OCI-LY1 (cell line): ENCODE measurements at regions not wholly inside any gene's neighbourhood (a gene's known extent, or its start where the extent isn't known, plus 50 kb on each side); places are given as distances from the start of the nearest gene placed in this dataset.

Source experiments
- H2AFZ ChIP-seq: fragments of 200-600 bp; sonication (generic), shearing (Covaris generic); 2 replicates; pipeline ENCODE4 v1.6.0; 2014; ENCODE audit warnings: antibody characterized with exemption, mild to moderate bottlenecking, low read length
- H3F3A ChIP-seq: fragments of 200-600 bp; sonication (generic), shearing (Covaris generic); 2 replicates; pipeline ENCODE4 v1.6.0; 2014; ENCODE audit warnings: mild to moderate bottlenecking, antibody characterized with exemption, low read length, moderate library complexity; ENCODE audit not compliant: insufficient read depth
- H3K27ac ChIP-seq: fragments of 200-600 bp; sonication (generic); 2 replicates; pipeline ENCODE4 v1.5.1; 2014; ENCODE audit warnings: low read length, mixed run types, mild to moderate bottlenecking, low read depth; ENCODE audit not compliant: poor library complexity, severe bottlenecking
- H3K27me3 ChIP-seq: fragments of 200-600 bp; sonication (generic); 2 replicates; pipeline ENCODE4 v1.6.0; 2014; ENCODE audit warnings: antibody characterized with exemption, mild to moderate bottlenecking, low read length, moderate library complexity; ENCODE audit not compliant: insufficient read depth
- H3K36me3 ChIP-seq: fragments of 200-600 bp; sonication (generic); 2 replicates; pipeline ENCODE4 v1.6.1; 2014; ENCODE audit warnings: mild to moderate bottlenecking, antibody characterized with exemption, low read length, moderate library complexity, mixed read lengths; ENCODE audit not compliant: insufficient read depth
- H3K4me1 ChIP-seq: fragments of 200-600 bp; sonication (generic); 2 replicates; pipeline ENCODE4 v1.5.1; 2014; ENCODE audit warnings: mild to moderate bottlenecking, low read length, moderate library complexity; ENCODE audit not compliant: insufficient read depth, severe bottlenecking
- H3K4me2 ChIP-seq: fragments of 200-600 bp; sonication (generic), shearing (Covaris generic); 2 replicates; pipeline ENCODE4 v1.6.1; 2014; ENCODE audit warnings: low read length
- H3K4me3 ChIP-seq: fragments of 200-600 bp; sonication (generic); 2 replicates; pipeline ENCODE4 v1.5.1; 2014; ENCODE audit warnings: low read length, low read depth, mild to moderate bottlenecking, mixed read lengths; ENCODE audit not compliant: poor library complexity, severe bottlenecking
- H3K79me2 ChIP-seq: fragments of 200-600 bp; shearing (Covaris generic); 2 replicates; pipeline ENCODE4 v1.6.1; 2016; ENCODE audit warnings: mixed run types, low read length, mixed read lengths; ENCODE audit not compliant: insufficient read depth
- H3K9ac ChIP-seq: fragments of 200-600 bp; sonication (generic), shearing (Covaris generic); 2 replicates; pipeline ENCODE4 v1.6.1; 2014; ENCODE audit warnings: mild to moderate bottlenecking, low read length, mixed read lengths
- H3K9me2 ChIP-seq: fragments of 200-600 bp; sonication (generic), shearing (Covaris generic); 2 replicates; pipeline ENCODE4 v1.6.1; 2014; ENCODE audit warnings: low read depth, mild to moderate bottlenecking, low read length, mixed read lengths
- H3K9me3 ChIP-seq: fragments of 200-600 bp; shearing (Covaris generic); 2 replicates; pipeline ENCODE4 v1.6.1; 2014; ENCODE audit warnings: low read length, mixed read lengths
- H4K20me1 ChIP-seq: fragments of 200-600 bp; sonication (generic), shearing (Covaris generic); 2 replicates; pipeline ENCODE4 v1.6.0; 2016; ENCODE audit warnings: mild to moderate bottlenecking, low read length; ENCODE audit not compliant: insufficient read depth
- CTCF ChIP-seq: fragments of 200-600 bp; sonication (generic), shearing (Covaris generic); IDR thresholded peaks from 2 replicates; pipeline ENCODE4 v1.5.1; 2017; ENCODE audit warnings: mild to moderate bottlenecking, antibody characterized with exemption, low read length, moderate library complexity, mixed read lengths
- EZH2 ChIP-seq: fragments of 200-600 bp; sonication (generic), shearing (Covaris generic); IDR thresholded peaks from 2 replicates; pipeline ENCODE4 v1.8.0; 2017; ENCODE audit warnings: borderline replicate concordance, mixed run types, mild to moderate bottlenecking, antibody characterized with exemption, low read length, moderate library complexity, mixed read lengths

GRCh38 chr16:22705799-22706198 lies 108.2 kb upstream of the HS3ST2 start:
- Histone ChIP-seq H3K4me3 (no peak overlapping the region), H3K9me3 (no peaks in the 10 kb centered on the region), H3K4me1 (no peaks in the 10 kb centered on the region), H3K79me2 (no peaks in the 10 kb centered on the region), H3K9me2 (no peaks in the 10 kb centered on the region), H3K36me3 (no peaks in the 10 kb centered on the region), H4K20me1 (no peaks in the 10 kb centered on the region), H3F3A (no peaks in the 10 kb centered on the region), H3K27ac (no peak overlapping the region), H3K27me3 (no peaks in the 10 kb centered on the region), H3K9ac (no peak overlapping the region), H3K4me2 (no peak overlapping the region), H2AFZ (no peak overlapping the region)
- TF ChIP-seq CTCF (no peak), EZH2 (no peak)

GRCh38 chr16:22710326-22710725 lies 103.6 kb upstream of the HS3ST2 start:
- no peaks in the 10 kb centered on the region for H3K4me1 ChIP-seq
- H4K20me1 ChIP-seq = no peaks in the 10 kb centered on the region
- H3K79me2 ChIP-seq = no peaks in the 10 kb centered on the region
- no peak overlapping the region for H2AFZ ChIP-seq
- H3K9me2 ChIP-seq = no peaks in the 10 kb centered on the region
- no peak overlapping the region for H3K9ac ChIP-seq
- H3K9me3 ChIP-seq = 0 out of 2 replicates have a peak, but pooled peaks cover 6% of the 10 kb centered on the region
- H3K4me2 ChIP-seq = no peak overlapping the region
- no peak overlapping the region for H3K27ac ChIP-seq
- no peak overlapping the region for H3K4me3 ChIP-seq
- TF ChIP-seq EZH2 = no peak
- TF ChIP-seq CTCF = no peak
- no peaks in the 10 kb centered on the region for H3F3A ChIP-seq
- no peaks in the 10 kb centered on the region for H3K27me3 ChIP-seq
- H3K36me3 ChIP-seq = no peaks in the 10 kb centered on the region; the same call in 1 of the 2 replicates

- TF ChIP-seq CTCF (no peak), EZH2 (no peak)
- no peak overlapping the region for H3K27ac ChIP-seq
- H3F3A ChIP-seq = no peaks in the 10 kb centered on the region
- H3K4me2 ChIP-seq = no peak overlapping the region
- no peaks in the 10 kb centered on the region; the same call in 1 of the 2 replicates for H3K36me3 ChIP-seq
- H3K4me3 ChIP-seq = no peak overlapping the region
- no peaks in the 10 kb centered on the region for H3K79me2 ChIP-seq
- H3K9me2 ChIP-seq = no peaks in the 10 kb centered on the region
- no peak overlapping the region for H2AFZ ChIP-seq
- H4K20me1 ChIP-seq = no peaks in the 10 kb centered on the region
- H3K4me1 ChIP-seq = no peaks in the 10 kb centered on the region
- H3K9me3 ChIP-seq = 0 out of 2 replicates have a peak, but pooled peaks cover 6% of the 10 kb centered on the region
- no peak overlapping the region for H3K9ac ChIP-seq
- H3K27me3 ChIP-seq = no peaks in the 10 kb centered on the region
Measured at GRCh38 chr16:22711847-22712246, 102.1 kb upstream of the HS3ST2 start.
